GM23338 (cell line): ENCODE measurements at regions not wholly inside any gene's neighbourhood (a gene's known extent, or its start where the extent isn't known, plus 50 kb on each side); places are given as distances from the start of the nearest gene placed in this dataset.

ENCODE experiments used
- ATAC-seq: fragments of 200-7000 bp; cut with Tn5 transposase; 3 replicates; pipeline ENCODE4 v1.9.1; 2020
- DNase-seq: peaks from one replicate; pipeline ENCODE4 v3.0.0-alpha.2; 2015; ENCODE audit warnings: low spot score
- H2AFZ ChIP-seq: fragments of 200-600 bp; sonication (generic); 2 replicates; pipeline ENCODE4 v1.8.0; 2016; ENCODE audit warnings: antibody characterized with exemption, mild to moderate bottlenecking, moderate library complexity
- H3F3A ChIP-seq: fragments of 200-600 bp; sonication (generic); replicated peaks from 2 replicates; pipeline ENCODE4 v1.8.0; 2017; ENCODE audit warnings: antibody characterized with exemption, mixed run types, low read depth
- H3K27ac ChIP-seq: fragments of 200-600 bp; sonication (generic); 2 replicates; pipeline ENCODE4 v1.6.1; 2016; ENCODE audit warnings: low read depth
- H3K27me3 ChIP-seq: fragments of 200-600 bp; sonication (generic); 2 replicates; pipeline ENCODE4 v1.8.0; 2016; ENCODE audit warnings: mild to moderate bottlenecking, mixed run types, moderate library complexity; ENCODE audit not compliant: insufficient read depth
- H3K36me3 ChIP-seq: fragments of 200-600 bp; sonication (generic); 2 replicates; pipeline ENCODE4 v1.8.0; 2016; ENCODE audit warnings: mild to moderate bottlenecking; ENCODE audit not compliant: insufficient read depth
- H3K4me1 ChIP-seq: fragments of 200-600 bp; sonication (generic); 2 replicates; pipeline ENCODE4 v1.8.0; 2016; ENCODE audit warnings: mild to moderate bottlenecking, moderate library complexity; ENCODE audit not compliant: insufficient read depth
- H3K4me2 ChIP-seq: fragments of 200-600 bp; sonication (generic); 2 replicates; pipeline ENCODE4 v1.7.1; 2017; ENCODE audit warnings: mixed run types
- H3K4me3 ChIP-seq: fragments of 200-600 bp; sonication (generic); 2 replicates; pipeline ENCODE4 v1.6.1; 2016; ENCODE audit warnings: mixed run types
- H3K79me2 ChIP-seq: fragments of 200-600 bp; sonication (generic); replicated peaks from 2 replicates; pipeline ENCODE4 v1.8.0; 2017; ENCODE audit warnings: mild to moderate bottlenecking; ENCODE audit not compliant: insufficient read depth
- H3K9me2 ChIP-seq: fragments of 200-600 bp; sonication (generic); 2 replicates; pipeline ENCODE4 v1.8.0; 2017; ENCODE audit not compliant: insufficient read depth
- H4K20me1 ChIP-seq: fragments of 200-600 bp; sonication (generic); replicated peaks from 2 replicates; pipeline ENCODE4 v1.8.0; 2017; ENCODE audit warnings: mild to moderate bottlenecking; ENCODE audit not compliant: insufficient read depth
- H3K27ac Mint-ChIP-seq: 2 replicates; pipeline ENCODE4 v1.8.0; 2020; ENCODE audit warnings: inconsistent platforms, mild to moderate bottlenecking, moderate library complexity, mixed read lengths
- H3K27me3 Mint-ChIP-seq: 3 replicates; pipeline ENCODE4 v1.8.0; 2022; ENCODE audit warnings: low read depth, mild to moderate bottlenecking, moderate library complexity, mixed read lengths, inconsistent platforms; ENCODE audit not compliant: insufficient read depth, poor library complexity
- H3K36me3 Mint-ChIP-seq: 3 replicates; pipeline ENCODE4 v1.8.0; 2021; ENCODE audit warnings: low read depth, mild to moderate bottlenecking, inconsistent platforms, moderate library complexity, mixed read lengths
- H3K4me1 Mint-ChIP-seq: 3 replicates; pipeline ENCODE4 v1.8.0; 2020; ENCODE audit warnings: mild to moderate bottlenecking, inconsistent platforms, mixed read lengths
- H3K4me3 Mint-ChIP-seq: 3 replicates; pipeline ENCODE4 v1.8.0; 2021; ENCODE audit warnings: moderate library complexity, mild to moderate bottlenecking, inconsistent platforms, mixed read lengths
- H3K9me3 Mint-ChIP-seq: 3 replicates; pipeline ENCODE4 v1.8.0; 2020; ENCODE audit warnings: moderate library complexity, mild to moderate bottlenecking, inconsistent platforms, mixed read lengths
- CREB1 ChIP-seq: fragments of 250-450 bp; sonication (Bioruptor Pico); IDR thresholded peaks from 2 replicates; pipeline ENCODE4 v1.5.0; 2020; ENCODE audit warnings: low read depth, mild to moderate bottlenecking, moderate library complexity
- EZH2 ChIP-seq: fragments of 200-600 bp; sonication (generic); IDR thresholded peaks from one replicate; pipeline ENCODE4 v1.8.0; 2017; ENCODE audit warnings: antibody characterized with exemption, mild to moderate bottlenecking, low read depth; ENCODE audit not compliant: unreplicated experiment
- EZH2phosphoT487 ChIP-seq: fragments of 200-600 bp; sonication (generic); IDR thresholded peaks from one replicate; pipeline ENCODE4 v1.8.1; 2018; ENCODE audit warnings: antibody characterized with exemption; ENCODE audit not compliant: unreplicated experiment
- JUNB ChIP-seq: IDR thresholded peaks from one replicate; pipeline ENCODE4 v1.6.1; 2016; ENCODE audit warnings: antibody characterized with exemption; ENCODE audit not compliant: unreplicated experiment
- NANOG ChIP-seq: IDR thresholded peaks from 2 replicates; pipeline ENCODE4 v1.6.1; 2016; ENCODE audit warnings: antibody characterized with exemption, borderline replicate concordance
- POLR2AphosphoS5 ChIP-seq: IDR thresholded peaks from 2 replicates; pipeline ENCODE4 v1.6.1; 2016; ENCODE audit warnings: antibody characterized with exemption, low read depth
- STAT1 ChIP-seq: IDR thresholded peaks from one replicate; pipeline ENCODE4 v1.6.1; 2016; ENCODE audit warnings: antibody characterized with exemption; ENCODE audit not compliant: unreplicated experiment
- ZNF114 ChIP-seq: fragments of 250-450 bp; sonication (Bioruptor Pico); IDR thresholded peaks from 2 replicates; pipeline ENCODE4 v1.5.0; 2020; ENCODE audit warnings: mild to moderate bottlenecking, moderate library complexity
- ZNF331 ChIP-seq: fragments of 250-450 bp; sonication (Bioruptor Pico); IDR thresholded peaks from 2 replicates; pipeline ENCODE4 v1.5.0; 2020; ENCODE audit warnings: low read depth, mild to moderate bottlenecking, moderate library complexity
- TF ChIP-seq, protein P1 (sequence below): fragments of 250-450 bp; sonication (Bioruptor Pico); IDR thresholded peaks from 2 replicates; pipeline ENCODE4 v1.5.0; 2020; ENCODE audit warnings: mild to moderate bottlenecking, moderate library complexity
- TF ChIP-seq, protein P2 (sequence below), 2 experiments: fragments of 200-600 bp in 1 of 2; sonication (generic) in 1 of 2; conservative IDR thresholded peaks; 2 replicates each; pipeline versions ENCODE4 v1.5.1 to v1.6.1; 2016 to 2017; ENCODE audit warnings: antibody characterized with exemption in 2 of 2, low read depth in 2 of 2, mild to moderate bottlenecking in 2 of 2, moderate library complexity in 1 of 2

- Mint-ChIP-seq H3K27me3 (peaks cover 10% of the 10 kb centered on the region), H3K27ac (no peak overlapping the region), H3K9me3 (peaks cover 13% of the 10 kb centered on the region), H3K36me3 (peaks cover 5% of the 10 kb centered on the region; the same call in 2 of the 3 replicates), H3K4me1 (peaks cover 10% of the 10 kb centered on the region), H3K4me3 (no peak overlapping the region)
- no peaks in the 10 kb centered on the region for H4K20me1 ChIP-seq
- H3K9me2 ChIP-seq: no peaks in the 10 kb centered on the region
- no peaks in the 10 kb centered on the region for H3F3A ChIP-seq
- H3K79me2 ChIP-seq: no peaks in the 10 kb centered on the region
- H3K27ac ChIP-seq: no peak overlapping the region
- H3K4me2 ChIP-seq: no peak overlapping the region
- H3K36me3 ChIP-seq: no peaks in the 10 kb centered on the region
- H3K4me1 ChIP-seq: no peaks in the 10 kb centered on the region
- no peak overlapping the region for H3K4me3 ChIP-seq
- no peak for ATAC-seq
- no peaks in the 10 kb centered on the region for H3K27me3 ChIP-seq
- no peak for DNase-seq
- H2AFZ ChIP-seq: no peak overlapping the region
- TF ChIP-seq JUNB: no peak
- no peak for TF ChIP-seq CREB1 (CRISPR knock-in tag)
- TF ChIP-seq POLR2AphosphoS5: no peak
- TF ChIP-seq ZNF331: no peak
- TF ChIP-seq EZH2phosphoT487: no peak
- no peak for TF ChIP-seq ZNF114 (CRISPR knock-in tag)
- TF ChIP-seq EZH2: no peak
- TF ChIP-seq STAT1: no peak
These were observed 55.0 kb upstream of the PKDCC start for GRCh38 chr2:41992671-41993434.

GRCh38 chr2:41993435-41993925 lies 54.3 kb upstream of the PKDCC start:
- Histone ChIP-seq H3K27me3 (no peaks in the 10 kb centered on the region), H3K4me2 (no peak overlapping the region), H3K79me2 (no peaks in the 10 kb centered on the region), H3K27ac (no peak overlapping the region), H3K4me1 (peaks cover 5% of the 10 kb centered on the region), H3K4me3 (no peak overlapping the region), H4K20me1 (no peaks in the 10 kb centered on the region), H3K9me2 (no peaks in the 10 kb centered on the region), H2AFZ (no peak overlapping the region), H3K36me3 (no peaks in the 10 kb centered on the region), H3F3A (no peaks in the 10 kb centered on the region)
- H3K4me3 Mint-ChIP-seq: no peak overlapping the region
- H3K4me1 Mint-ChIP-seq: peaks cover 13% of the 10 kb centered on the region
- no peak overlapping the region for H3K27ac Mint-ChIP-seq
- peaks cover 10% of the 10 kb centered on the region for H3K27me3 Mint-ChIP-seq
- peaks cover 5% of the 10 kb centered on the region; the same call in 2 of the 3 replicates for H3K36me3 Mint-ChIP-seq
- ATAC-seq (no peak), DNase-seq (no peak)
- H3K9me3 Mint-ChIP-seq: peaks cover 13% of the 10 kb centered on the region
- TF ChIP-seq POLR2AphosphoS5 (no peak), ZNF331 (no peak), ZNF114 (CRISPR knock-in tag) (no peak), NANOG (no peak), STAT1 (no peak), CREB1 (CRISPR knock-in tag) (no peak), EZH2 (no peak)
- TF ChIP-seq, protein P1, sequence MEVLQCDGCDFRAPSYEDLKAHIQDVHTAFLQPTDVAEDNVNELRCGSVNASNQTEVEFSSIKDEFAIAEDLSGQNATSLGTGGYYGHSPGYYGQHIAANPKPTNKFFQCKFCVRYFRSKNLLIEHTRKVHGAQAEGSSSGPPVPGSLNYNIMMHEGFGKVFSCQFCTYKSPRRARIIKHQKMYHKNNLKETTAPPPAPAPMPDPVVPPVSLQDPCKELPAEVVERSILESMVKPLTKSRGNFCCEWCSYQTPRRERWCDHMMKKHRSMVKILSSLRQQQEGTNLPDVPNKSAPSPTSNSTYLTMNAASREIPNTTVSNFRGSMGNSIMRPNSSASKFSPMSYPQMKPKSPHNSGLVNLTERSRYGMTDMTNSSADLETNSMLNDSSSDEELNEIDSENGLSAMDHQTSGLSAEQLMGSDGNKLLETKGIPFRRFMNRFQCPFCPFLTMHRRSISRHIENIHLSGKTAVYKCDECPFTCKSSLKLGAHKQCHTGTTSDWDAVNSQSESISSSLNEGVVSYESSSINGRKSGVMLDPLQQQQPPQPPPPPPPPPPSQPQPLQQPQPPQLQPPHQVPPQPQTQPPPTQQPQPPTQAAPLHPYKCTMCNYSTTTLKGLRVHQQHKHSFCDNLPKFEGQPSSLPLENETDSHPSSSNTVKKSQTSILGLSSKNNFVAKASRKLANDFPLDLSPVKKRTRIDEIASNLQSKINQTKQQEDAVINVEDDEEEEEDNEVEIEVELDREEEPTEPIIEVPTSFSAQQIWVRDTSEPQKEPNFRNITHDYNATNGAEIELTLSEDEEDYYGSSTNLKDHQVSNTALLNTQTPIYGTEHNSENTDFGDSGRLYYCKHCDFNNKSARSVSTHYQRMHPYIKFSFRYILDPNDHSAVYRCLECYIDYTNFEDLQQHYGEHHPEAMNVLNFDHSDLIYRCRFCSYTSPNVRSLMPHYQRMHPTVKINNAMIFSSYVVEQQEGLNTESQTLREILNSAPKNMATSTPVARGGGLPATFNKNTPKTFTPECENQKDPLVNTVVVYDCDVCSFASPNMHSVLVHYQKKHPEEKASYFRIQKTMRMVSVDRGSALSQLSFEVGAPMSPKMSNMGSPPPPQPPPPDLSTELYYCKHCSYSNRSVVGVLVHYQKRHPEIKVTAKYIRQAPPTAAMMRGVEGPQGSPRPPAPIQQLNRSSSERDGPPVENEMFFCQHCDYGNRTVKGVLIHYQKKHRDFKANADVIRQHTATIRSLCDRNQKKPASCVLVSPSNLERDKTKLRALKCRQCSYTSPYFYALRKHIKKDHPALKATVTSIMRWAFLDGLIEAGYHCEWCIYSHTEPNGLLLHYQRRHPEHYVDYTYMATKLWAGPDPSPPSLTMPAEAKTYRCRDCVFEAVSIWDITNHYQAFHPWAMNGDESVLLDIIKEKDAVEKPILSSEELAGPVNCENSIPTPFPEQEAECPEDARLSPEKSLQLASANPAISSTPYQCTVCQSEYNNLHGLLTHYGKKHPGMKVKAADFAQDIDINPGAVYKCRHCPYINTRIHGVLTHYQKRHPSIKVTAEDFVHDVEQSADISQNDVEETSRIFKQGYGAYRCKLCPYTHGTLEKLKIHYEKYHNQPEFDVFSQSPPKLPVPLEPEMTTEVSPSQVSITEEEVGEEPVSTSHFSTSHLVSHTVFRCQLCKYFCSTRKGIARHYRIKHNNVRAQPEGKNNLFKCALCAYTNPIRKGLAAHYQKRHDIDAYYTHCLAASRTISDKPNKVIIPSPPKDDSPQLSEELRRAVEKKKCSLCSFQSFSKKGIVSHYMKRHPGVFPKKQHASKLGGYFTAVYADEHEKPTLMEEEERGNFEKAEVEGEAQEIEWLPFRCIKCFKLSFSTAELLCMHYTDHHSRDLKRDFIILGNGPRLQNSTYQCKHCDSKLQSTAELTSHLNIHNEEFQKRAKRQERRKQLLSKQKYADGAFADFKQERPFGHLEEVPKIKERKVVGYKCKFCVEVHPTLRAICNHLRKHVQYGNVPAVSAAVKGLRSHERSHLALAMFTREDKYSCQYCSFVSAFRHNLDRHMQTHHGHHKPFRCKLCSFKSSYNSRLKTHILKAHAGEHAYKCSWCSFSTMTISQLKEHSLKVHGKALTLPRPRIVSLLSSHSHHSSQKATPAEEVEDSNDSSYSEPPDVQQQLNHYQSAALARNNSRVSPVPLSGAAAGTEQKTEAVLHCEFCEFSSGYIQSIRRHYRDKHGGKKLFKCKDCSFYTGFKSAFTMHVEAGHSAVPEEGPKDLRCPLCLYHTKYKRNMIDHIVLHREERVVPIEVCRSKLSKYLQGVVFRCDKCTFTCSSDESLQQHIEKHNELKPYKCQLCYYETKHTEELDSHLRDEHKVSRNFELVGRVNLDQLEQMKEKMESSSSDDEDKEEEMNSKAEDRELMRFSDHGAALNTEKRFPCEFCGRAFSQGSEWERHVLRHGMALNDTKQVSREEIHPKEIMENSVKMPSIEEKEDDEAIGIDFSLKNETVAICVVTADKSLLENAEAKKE (CRISPR knock-in tag): no peak
- TF ChIP-seq, protein P2, sequence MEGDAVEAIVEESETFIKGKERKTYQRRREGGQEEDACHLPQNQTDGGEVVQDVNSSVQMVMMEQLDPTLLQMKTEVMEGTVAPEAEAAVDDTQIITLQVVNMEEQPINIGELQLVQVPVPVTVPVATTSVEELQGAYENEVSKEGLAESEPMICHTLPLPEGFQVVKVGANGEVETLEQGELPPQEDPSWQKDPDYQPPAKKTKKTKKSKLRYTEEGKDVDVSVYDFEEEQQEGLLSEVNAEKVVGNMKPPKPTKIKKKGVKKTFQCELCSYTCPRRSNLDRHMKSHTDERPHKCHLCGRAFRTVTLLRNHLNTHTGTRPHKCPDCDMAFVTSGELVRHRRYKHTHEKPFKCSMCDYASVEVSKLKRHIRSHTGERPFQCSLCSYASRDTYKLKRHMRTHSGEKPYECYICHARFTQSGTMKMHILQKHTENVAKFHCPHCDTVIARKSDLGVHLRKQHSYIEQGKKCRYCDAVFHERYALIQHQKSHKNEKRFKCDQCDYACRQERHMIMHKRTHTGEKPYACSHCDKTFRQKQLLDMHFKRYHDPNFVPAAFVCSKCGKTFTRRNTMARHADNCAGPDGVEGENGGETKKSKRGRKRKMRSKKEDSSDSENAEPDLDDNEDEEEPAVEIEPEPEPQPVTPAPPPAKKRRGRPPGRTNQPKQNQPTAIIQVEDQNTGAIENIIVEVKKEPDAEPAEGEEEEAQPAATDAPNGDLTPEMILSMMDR (conservative IDR thresholded peaks at IDR 0.05; ENCODE audit: low read depth in 2 of 2): no peak
